Liver (tissue), 8 donors: ENCODE measurements at regions not wholly inside any gene's neighbourhood (a gene's known extent, or its start where the extent isn't known, plus 50 kb on each side); places are given as distances from the start of the nearest gene placed in this dataset.

Experiments used
- DNase-seq: peaks from one replicate; pipeline ENCODE4 v3.0.0-alpha.2; 2017; ENCODE audit warnings: low spot score
- H3K27ac ChIP-seq, 2 donors: one replicate each; pipeline ENCODE4 v1.7.0; 2013; ENCODE audit warnings: inconsistent platforms in 2 of 2, low read length in 2 of 2, control low read depth in 1 of 2, low read depth in 1 of 2, mild to moderate bottlenecking in 1 of 2
- H3K27me3 ChIP-seq, 4 donors: one replicate each; pipeline versions ENCODE4 v1.6.1 to v1.7.0; 2013; ENCODE audit warnings: low read length in 3 of 4, inconsistent platforms in 1 of 4, mild to moderate bottlenecking in 1 of 4, moderate library complexity in 1 of 4; ENCODE audit not compliant: control insufficient read depth in 4 of 4, insufficient read depth in 4 of 4
- H3K36me3 ChIP-seq, 4 donors: one replicate each; pipeline versions ENCODE4 v1.6.1 to v1.7.0; 2013; ENCODE audit warnings: low read length in 3 of 4, mild to moderate bottlenecking in 3 of 4, low read depth in 1 of 4, moderate library complexity in 1 of 4; ENCODE audit not compliant: control insufficient read depth in 4 of 4, insufficient read depth in 3 of 4
- H3K4me1 ChIP-seq, 4 donors: one replicate each; pipeline versions ENCODE4 v1.6.1 to v1.7.0; 2013; ENCODE audit warnings: low read length in 3 of 4, mild to moderate bottlenecking in 3 of 4, moderate library complexity in 1 of 4; ENCODE audit not compliant: control insufficient read depth in 4 of 4, insufficient read depth in 4 of 4
- H3K4me3 ChIP-seq, 3 donors: one replicate each; pipeline versions ENCODE4 v1.6.1 to v1.7.0; 2013; ENCODE audit warnings: low read length in 3 of 3, control low read depth in 1 of 3, low read depth in 1 of 3, mild to moderate bottlenecking in 1 of 3
- H3K9ac ChIP-seq, 2 donors: one replicate each; pipeline ENCODE4 v1.7.0; 2013; ENCODE audit warnings: low read length in 2 of 2, mild to moderate bottlenecking in 2 of 2, moderate library complexity in 2 of 2, control low read depth in 1 of 2, low read depth in 1 of 2
- H3K9me3 ChIP-seq, 4 donors: one replicate each; pipeline versions ENCODE4 v1.6.1 to v1.7.0; 2013; ENCODE audit warnings: low read length in 3 of 4; ENCODE audit not compliant: control insufficient read depth in 4 of 4
- CTCF ChIP-seq: fragments of 150-350 bp; IDR thresholded peaks from 2 replicates; pipeline ENCODE4 v1.5.1; 2017; ENCODE audit warnings: improper control_type of control experiment, low read depth, low read length; ENCODE audit not compliant: missing input control
- EGR1 ChIP-seq, 2 donors: IDR thresholded peaks; 2 replicates each; pipeline ENCODE4 v1.6.1; 2016 to 2018; ENCODE audit warnings: antibody characterized with exemption in 2 of 2, low read depth in 2 of 2
- FOXA2 ChIP-seq: IDR thresholded peaks from 2 replicates; pipeline ENCODE4 v1.6.1; 2016; ENCODE audit warnings: antibody characterized with exemption
- GABPA ChIP-seq, 2 donors: IDR thresholded peaks in 1 of 2; conservative IDR thresholded peaks in 1 of 2; 2 replicates each; pipeline ENCODE4 v1.6.1; 2016; ENCODE audit warnings: antibody characterized with exemption in 2 of 2, mild to moderate bottlenecking in 1 of 2, moderate library complexity in 1 of 2
- HNF4A ChIP-seq, 2 donors: conservative IDR thresholded peaks; 2 replicates each; pipeline ENCODE4 v1.6.1; 2016; ENCODE audit warnings: antibody characterized with exemption in 2 of 2, mild to moderate bottlenecking in 2 of 2
- HNF4G ChIP-seq: IDR thresholded peaks from 2 replicates; pipeline ENCODE4 v1.6.1; 2016; ENCODE audit warnings: antibody characterized with exemption
- JUND ChIP-seq, 2 donors: IDR thresholded peaks; 2 replicates each; pipeline ENCODE4 v1.6.1; 2016; ENCODE audit warnings: antibody characterized with exemption in 2 of 2
- NR2F2 ChIP-seq: IDR thresholded peaks from 2 replicates; pipeline ENCODE4 v1.6.1; 2016; ENCODE audit warnings: antibody characterized with exemption
- RAD21 ChIP-seq, 2 donors: IDR thresholded peaks; 2 replicates each; pipeline ENCODE4 v1.6.1; 2016; ENCODE audit warnings: antibody characterized with exemption in 2 of 2, mild to moderate bottlenecking in 2 of 2
- RXRA ChIP-seq, 2 donors: IDR thresholded peaks; 2 replicates each; pipeline ENCODE4 v1.6.1; 2017 to 2018; ENCODE audit warnings: antibody characterized with exemption in 2 of 2, mild to moderate bottlenecking in 1 of 2
- SP1 ChIP-seq: IDR thresholded peaks from 2 replicates; pipeline ENCODE4 v1.6.1; 2018; ENCODE audit warnings: antibody characterized with exemption, mild to moderate bottlenecking
- TAF1 ChIP-seq: conservative IDR thresholded peaks from 2 replicates; pipeline ENCODE4 v1.6.1; 2016; ENCODE audit warnings: antibody characterized with exemption, mild to moderate bottlenecking
- YY1 ChIP-seq: IDR thresholded peaks from 2 replicates; pipeline ENCODE4 v1.6.1; 2016; ENCODE audit warnings: antibody characterized with exemption, mild to moderate bottlenecking
- WGBS: extraction: QIAGEN DNeasy Blood & Tissue Kit; methylation state at CpG from one replicate; pipeline ENCODE4 v1.1.7; 2013; 5-methylcytosine and 5-hydroxymethylcytosine counted together
- TF ChIP-seq, protein P1 (sequence below): IDR thresholded peaks from 2 replicates; pipeline ENCODE4 v1.6.1; 2016; ENCODE audit warnings: antibody characterized with exemption
- TF ChIP-seq, protein P2 (sequence below): IDR thresholded peaks from 2 replicates; pipeline ENCODE4 v1.6.1; 2016; ENCODE audit warnings: antibody characterized with exemption
- TF ChIP-seq, protein P3 (sequence below): IDR thresholded peaks from 2 replicates; pipeline ENCODE4 v1.6.1; 2016; ENCODE audit warnings: antibody characterized with exemption
- TF ChIP-seq, protein P4 (sequence below): IDR thresholded peaks from 2 replicates; pipeline ENCODE4 v1.6.1; 2016; ENCODE audit warnings: antibody characterized with exemption, mild to moderate bottlenecking
- donor health status: healthy.
- donor health status: healthy.
- donor health status: healthy.
- donor health status: healthy.
- donor health status: healthy.

DNA sequence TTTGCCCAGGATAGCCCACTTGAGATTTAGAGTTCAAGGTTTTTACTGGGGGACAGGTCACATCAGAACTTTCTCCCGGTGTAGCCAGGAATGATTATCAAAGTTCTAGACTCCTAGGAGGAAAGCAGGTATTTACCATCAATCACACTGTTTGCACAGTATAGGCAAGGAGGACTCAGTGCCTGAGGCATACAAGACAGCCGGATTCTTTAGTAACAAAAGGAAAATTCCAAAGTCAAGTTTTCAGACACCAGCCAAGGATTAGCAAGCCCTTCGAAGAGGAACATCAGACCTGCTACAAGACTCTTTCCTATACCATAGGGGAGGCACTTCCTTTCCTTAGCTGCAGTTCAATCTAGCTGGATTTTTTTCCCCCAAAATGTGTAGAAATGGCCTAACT lies 197.8 kb upstream of the USP25 start (continued):
- TF ChIP-seq CTCF = no peak

DNA sequence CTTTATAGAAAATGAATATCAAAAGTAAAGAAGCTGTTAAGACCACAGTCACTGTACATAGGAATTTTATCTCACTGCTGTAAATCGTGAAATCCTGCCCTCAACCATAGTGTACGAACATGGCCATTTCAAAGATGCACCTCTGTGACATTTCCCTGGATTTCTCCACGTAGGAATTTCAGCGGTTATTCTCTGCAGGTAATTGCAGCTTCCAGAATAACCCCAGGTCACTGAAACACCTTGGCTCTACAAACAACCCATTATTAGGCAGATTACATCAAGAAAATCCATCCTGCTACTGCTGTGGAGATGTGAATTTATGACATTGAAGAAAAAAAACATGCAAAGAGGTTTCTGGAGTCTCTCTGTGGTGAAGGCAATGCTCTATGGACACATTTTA lies 196.2 kb upstream of the USP25 start:
- H3K4me1 ChIP-seq = no peaks in the 10 kb centered on the region
- no peak overlapping the region for H3K27ac ChIP-seq
- H3K9ac ChIP-seq = no peak overlapping the region
- H3K36me3 ChIP-seq = no peaks in the 10 kb centered on the region
- H3K27me3 ChIP-seq = peaks cover 0 to 4% (median 0%) of the 10 kb centered on the region in 4 donors
- no peak overlapping the region for H3K4me3 ChIP-seq
- no peak for TF ChIP-seq SP1
- no peak for TF ChIP-seq HNF4A (conservative IDR thresholded peaks at IDR 0.05)
- no peak for TF ChIP-seq YY1
- TF ChIP-seq NR2F2 = no peak
- TF ChIP-seq, protein P1, sequence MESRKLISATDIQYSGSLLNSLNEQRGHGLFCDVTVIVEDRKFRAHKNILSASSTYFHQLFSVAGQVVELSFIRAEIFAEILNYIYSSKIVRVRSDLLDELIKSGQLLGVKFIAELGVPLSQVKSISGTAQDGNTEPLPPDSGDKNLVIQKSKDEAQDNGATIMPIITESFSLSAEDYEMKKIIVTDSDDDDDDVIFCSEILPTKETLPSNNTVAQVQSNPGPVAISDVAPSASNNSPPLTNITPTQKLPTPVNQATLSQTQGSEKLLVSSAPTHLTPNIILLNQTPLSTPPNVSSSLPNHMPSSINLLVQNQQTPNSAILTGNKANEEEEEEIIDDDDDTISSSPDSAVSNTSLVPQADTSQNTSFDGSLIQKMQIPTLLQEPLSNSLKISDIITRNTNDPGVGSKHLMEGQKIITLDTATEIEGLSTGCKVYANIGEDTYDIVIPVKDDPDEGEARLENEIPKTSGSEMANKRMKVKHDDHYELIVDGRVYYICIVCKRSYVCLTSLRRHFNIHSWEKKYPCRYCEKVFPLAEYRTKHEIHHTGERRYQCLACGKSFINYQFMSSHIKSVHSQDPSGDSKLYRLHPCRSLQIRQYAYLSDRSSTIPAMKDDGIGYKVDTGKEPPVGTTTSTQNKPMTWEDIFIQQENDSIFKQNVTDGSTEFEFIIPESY = no peak
- TF ChIP-seq, protein P2, sequence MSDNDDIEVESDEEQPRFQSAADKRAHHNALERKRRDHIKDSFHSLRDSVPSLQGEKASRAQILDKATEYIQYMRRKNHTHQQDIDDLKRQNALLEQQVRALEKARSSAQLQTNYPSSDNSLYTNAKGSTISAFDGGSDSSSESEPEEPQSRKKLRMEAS = no peak
- no peak for TF ChIP-seq FOXA2
- no peak for TF ChIP-seq HNF4G
- no peak for TF ChIP-seq CTCF
- no peak for TF ChIP-seq TAF1
- TF ChIP-seq RXRA (IDR thresholded peaks at IDR 0.05) = no peak
- TF ChIP-seq JUND (IDR thresholded peaks at IDR 0.05) = no peak
- TF ChIP-seq, protein P3, sequence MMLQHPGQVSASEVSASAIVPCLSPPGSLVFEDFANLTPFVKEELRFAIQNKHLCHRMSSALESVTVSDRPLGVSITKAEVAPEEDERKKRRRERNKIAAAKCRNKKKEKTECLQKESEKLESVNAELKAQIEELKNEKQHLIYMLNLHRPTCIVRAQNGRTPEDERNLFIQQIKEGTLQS = no peak
- no peak for TF ChIP-seq EGR1 (IDR thresholded peaks at IDR 0.05; ENCODE audit: low read depth in 2 of 2)
- TF ChIP-seq RAD21 (IDR thresholded peaks at IDR 0.05) = no peak
- no peaks in the 10 kb centered on the region for H3K9me3 ChIP-seq
- 81% methylated on average over 4 of the region's 4 CpGs for WGBS
- no peak for DNase-seq

DNA sequence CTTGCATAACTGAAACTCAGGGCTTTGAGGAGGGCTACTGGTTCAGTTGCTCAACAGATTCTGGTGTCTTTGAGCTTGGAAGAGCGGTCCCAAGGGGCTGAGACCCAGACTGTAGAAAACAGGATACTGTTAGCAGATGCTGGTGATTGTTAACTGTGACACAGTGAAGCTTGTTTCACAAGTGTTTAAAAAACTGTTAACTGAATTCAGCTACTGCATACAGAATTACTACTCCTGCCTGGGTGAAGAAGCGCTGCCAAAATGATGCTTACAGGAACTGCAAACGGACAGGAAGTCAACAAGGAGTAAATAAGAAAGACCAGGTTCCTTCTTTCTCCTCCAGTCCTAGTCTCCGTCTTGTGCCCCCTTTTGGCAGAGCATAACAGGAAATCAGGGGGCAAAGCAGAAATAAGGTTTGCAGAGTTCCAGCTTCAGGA lies 195.3 kb upstream of the USP25 start:
- WGBS = 70% methylated on average over 4 of the region's 4 CpGs
- DNase-seq = no peak
- Histone ChIP-seq H3K4me3 (no peak overlapping the region), H3K4me1 (no peaks in the 10 kb centered on the region), H3K27me3 (peaks cover 0 to 4% (median 0%) of the 10 kb centered on the region in 4 donors), H3K36me3 (no peaks in the 10 kb centered on the region), H3K27ac (no peak overlapping the region), H3K9me3 (no peaks in the 10 kb centered on the region), H3K9ac (no peak overlapping the region)
- TF ChIP-seq RAD21 (IDR thresholded peaks at IDR 0.05) (no peak), TAF1 (no peak), EGR1 (IDR thresholded peaks at IDR 0.05; ENCODE audit: low read depth in 2 of 2) (no peak), NR2F2 (no peak), SP1 (no peak), HNF4G (no peak), RXRA (IDR thresholded peaks at IDR 0.05) (no peak), JUND (IDR thresholded peaks at IDR 0.05) (no peak), GABPA (IDR thresholded peaks at IDR 0.05 in 1 of 2, conservative IDR thresholded peaks at IDR 0.05 in 1 of 2) (no peak)
- TF ChIP-seq, protein P3 = no peak
- TF ChIP-seq, protein P4, sequence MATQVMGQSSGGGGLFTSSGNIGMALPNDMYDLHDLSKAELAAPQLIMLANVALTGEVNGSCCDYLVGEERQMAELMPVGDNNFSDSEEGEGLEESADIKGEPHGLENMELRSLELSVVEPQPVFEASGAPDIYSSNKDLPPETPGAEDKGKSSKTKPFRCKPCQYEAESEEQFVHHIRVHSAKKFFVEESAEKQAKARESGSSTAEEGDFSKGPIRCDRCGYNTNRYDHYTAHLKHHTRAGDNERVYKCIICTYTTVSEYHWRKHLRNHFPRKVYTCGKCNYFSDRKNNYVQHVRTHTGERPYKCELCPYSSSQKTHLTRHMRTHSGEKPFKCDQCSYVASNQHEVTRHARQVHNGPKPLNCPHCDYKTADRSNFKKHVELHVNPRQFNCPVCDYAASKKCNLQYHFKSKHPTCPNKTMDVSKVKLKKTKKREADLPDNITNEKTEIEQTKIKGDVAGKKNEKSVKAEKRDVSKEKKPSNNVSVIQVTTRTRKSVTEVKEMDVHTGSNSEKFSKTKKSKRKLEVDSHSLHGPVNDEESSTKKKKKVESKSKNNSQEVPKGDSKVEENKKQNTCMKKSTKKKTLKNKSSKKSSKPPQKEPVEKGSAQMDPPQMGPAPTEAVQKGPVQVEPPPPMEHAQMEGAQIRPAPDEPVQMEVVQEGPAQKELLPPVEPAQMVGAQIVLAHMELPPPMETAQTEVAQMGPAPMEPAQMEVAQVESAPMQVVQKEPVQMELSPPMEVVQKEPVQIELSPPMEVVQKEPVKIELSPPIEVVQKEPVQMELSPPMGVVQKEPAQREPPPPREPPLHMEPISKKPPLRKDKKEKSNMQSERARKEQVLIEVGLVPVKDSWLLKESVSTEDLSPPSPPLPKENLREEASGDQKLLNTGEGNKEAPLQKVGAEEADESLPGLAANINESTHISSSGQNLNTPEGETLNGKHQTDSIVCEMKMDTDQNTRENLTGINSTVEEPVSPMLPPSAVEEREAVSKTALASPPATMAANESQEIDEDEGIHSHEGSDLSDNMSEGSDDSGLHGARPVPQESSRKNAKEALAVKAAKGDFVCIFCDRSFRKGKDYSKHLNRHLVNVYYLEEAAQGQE = no peak
